A673 (cell line): ENCODE measurements at regions not wholly inside any gene's neighbourhood (a gene's known extent, or its start where the extent isn't known, plus 50 kb on each side); places are given as distances from the start of the nearest gene placed in this dataset.

ENCODE experiments used
- BruUV-seq: library from RNA; stranded (reverse); fragments of 400-500 nt; replicated peaks from 2 replicates; lab custom pipeline; 2021; lab: Mats Ljungman, UMichigan
- CTCF ChIA-PET: fragments of 300-600 bp; sonication (Branson Sonifier 250); formaldehyde crosslinking; loops from one replicate; lab custom pipeline; 2022; ENCODE audit warnings: antibody characterized with exemption; lab: Charles Lee
- POLR2A ChIA-PET: fragments of 300-600 bp; sonication (Branson Sonifier 250); formaldehyde crosslinking; loops from one replicate; lab custom pipeline; 2022; ENCODE audit warnings: antibody characterized with exemption; ENCODE audit not compliant: low non-redundant PET; lab: Charles Lee
- DNase-seq: peaks from one replicate; pipeline ENCODE4 v3.0.0-alpha.2; 2015; ENCODE audit warnings: low spot score
- H3K27ac ChIP-seq: fragments of 200-600 bp; sonication (generic); 2 replicates; pipeline ENCODE4 v1.5.1; 2016; ENCODE audit warnings: mixed run types, low read depth, mild to moderate bottlenecking, mixed read lengths, antibody characterized with exemption, low read length; ENCODE audit not compliant: poor library complexity, severe bottlenecking
- H3K27me3 ChIP-seq: fragments of 200-600 bp; sonication (generic); replicated peaks from 2 replicates; pipeline ENCODE4 v1.6.1; 2017; ENCODE audit warnings: mixed run types, low read depth, mild to moderate bottlenecking, mixed read lengths, antibody characterized with exemption, low read length; ENCODE audit not compliant: insufficient read depth, poor library complexity
- H3K36me3 ChIP-seq: fragments of 200-600 bp; sonication (generic); 2 replicates; pipeline ENCODE4 v1.6.1; 2016; ENCODE audit warnings: mixed run types, mild to moderate bottlenecking, mixed read lengths, antibody characterized with exemption, low read length; ENCODE audit not compliant: insufficient read depth, poor library complexity, severe bottlenecking
- H3K4me1 ChIP-seq: fragments of 200-600 bp; sonication (generic); 2 replicates; pipeline ENCODE4 v1.6.1; 2017; ENCODE audit warnings: mixed run types, mild to moderate bottlenecking, mixed read lengths, antibody characterized with exemption, low read length; ENCODE audit not compliant: insufficient read depth, poor library complexity, severe bottlenecking
- H3K4me3 ChIP-seq: fragments of 200-600 bp; sonication (generic); 2 replicates; pipeline ENCODE4 v1.5.1; 2016; ENCODE audit warnings: low read depth, mixed run types, mild to moderate bottlenecking, mixed read lengths, low read length; ENCODE audit not compliant: poor library complexity, severe bottlenecking
- H3K9me3 ChIP-seq: fragments of 200-600 bp; sonication (generic); 2 replicates; pipeline ENCODE4 v1.6.1; 2016; ENCODE audit warnings: mixed run types, low read depth, mild to moderate bottlenecking, mixed read lengths, antibody characterized with exemption, low read length; ENCODE audit not compliant: poor library complexity, severe bottlenecking
- CTCF ChIP-seq: fragments of 300-800, 200-600 bp; sonication (generic); conservative IDR thresholded peaks from 2 replicates; pipeline ENCODE4 v1.5.1; 2017; ENCODE audit warnings: low read depth, mild to moderate bottlenecking, antibody characterized with exemption, low read length, moderate library complexity, mixed read lengths
- EZH2 ChIP-seq: fragments of 200-600 bp; sonication (generic); IDR thresholded peaks from 2 replicates; pipeline ENCODE4 v1.6.1; 2017; ENCODE audit warnings: borderline replicate concordance, low read depth, mild to moderate bottlenecking, mixed read lengths, antibody characterized with exemption, low read length; ENCODE audit not compliant: poor library complexity, severe bottlenecking
- intact Hi-C: fragments of 100-400 bp; cut with micrococcal nuclease; formaldehyde crosslinking; loops from one replicate; pipeline ENCODE4 v1.10.0; 2022; ENCODE audit not compliant: unreplicated experiment

- no peak overlapping the region for H3K4me3 ChIP-seq
- H3K4me1 ChIP-seq, result no peaks in the 10 kb centered on the region
- no peaks in the 10 kb centered on the region for H3K36me3 ChIP-seq
- H3K9me3 ChIP-seq, result no peaks in the 10 kb centered on the region
- no peak for TF ChIP-seq EZH2
- no peak for TF ChIP-seq CTCF
- intact Hi-C loops, result no loop called here
- no peak for DNase-seq
- ChIA-PET POLR2A (no interaction called here), CTCF (no interaction called here)
- H3K27ac ChIP-seq, result no peak overlapping the region
- H3K27me3 ChIP-seq, result no peaks in the 10 kb centered on the region
- no TSS peak for BruUV-seq
Observed at GRCh38 chr3:62986061-62986460, 110.8 kb upstream of the CADPS start.

GRCh38 chr3:62987721-62988120, 112.5 kb upstream of the CADPS start:
- POLR2A ChIA-PET, result no interaction called here
- no peaks in the 10 kb centered on the region for H3K27me3 ChIP-seq

GRCh38 chr3:62990704-62991413, 115.6 kb upstream of the CADPS start:
- H3K27ac ChIP-seq, result no peak overlapping the region
- H3K27me3 ChIP-seq, result peaks cover 4% of the 10 kb centered on the region
- intact Hi-C loops, result no loop called here
- no peaks in the 10 kb centered on the region for H3K9me3 ChIP-seq
- POLR2A ChIA-PET, result no interaction called here
- H3K4me1 ChIP-seq, result no peaks in the 10 kb centered on the region
- no peaks in the 10 kb centered on the region for H3K36me3 ChIP-seq
- no peak for DNase-seq
- CTCF ChIA-PET, result no interaction called here
- no TSS peak for BruUV-seq
- TF ChIP-seq CTCF, result no peak
- no peak for TF ChIP-seq EZH2
- H3K4me3 ChIP-seq, result no peak overlapping the region

More at GRCh38 chr3:62987721-62988120, 112.5 kb upstream of the CADPS start:
- no peaks in the 10 kb centered on the region for H3K9me3 ChIP-seq
- TF ChIP-seq CTCF, result no peak
- CTCF ChIA-PET, result no interaction called here
- H3K4me3 ChIP-seq, result no peak overlapping the region
- BruUV-seq, result no TSS peak
- no peaks in the 10 kb centered on the region for H3K36me3 ChIP-seq
- DNase-seq, result no peak
- no peak overlapping the region for H3K27ac ChIP-seq
- intact Hi-C loops, result no loop called here
- H3K4me1 ChIP-seq, result no peaks in the 10 kb centered on the region
